GM19463 (cell line): ENCODE measurements at regions not wholly inside any gene's neighbourhood (a gene's known extent, or its start where the extent isn't known, plus 50 kb on each side); places are given as distances from the start of the nearest gene placed in this dataset.

ENCODE experiments used
- ATAC-seq: cut with Tn5 transposase; IDR thresholded peaks from one replicate; pipeline ENCODE4 v1.9.1; 2021; ENCODE audit warnings: mild to moderate bottlenecking, moderate library complexity; ENCODE audit not compliant: unreplicated experiment

- no peak for ATAC-seq
Observed at GRCh38 chr5:92471861-92472260, 1088.7 kb upstream of the ARRDC3 start.

- no peak for ATAC-seq
Observed at GRCh38 chr5:92470770-92471169, 1087.7 kb upstream of the ARRDC3 start.

- ATAC-seq: no peak
Observed at GRCh38 chr5:92468295-92468694, 1085.2 kb upstream of the ARRDC3 start.

GRCh38 chr5:92467695-92468094 lies 1084.6 kb upstream of the ARRDC3 start:
- no peak for ATAC-seq

GRCh38 chr5:92460505-92460904 lies 1077.4 kb upstream of the ARRDC3 start:
- peak; percentile 76 for ATAC-seq

GRCh38 chr5:92459654-92460053 lies 1076.5 kb upstream of the ARRDC3 start:
- ATAC-seq: no peak

- peak; percentile 95 for ATAC-seq
Observed at GRCh38 chr5:92455011-92455410, 1071.9 kb upstream of the ARRDC3 start.

GRCh38 chr5:92444888-92445287 lies 1061.8 kb upstream of the ARRDC3 start:
- ATAC-seq: no peak

GRCh38 chr5:92435781-92436180 lies 1052.7 kb upstream of the ARRDC3 start:
- no peak for ATAC-seq

GRCh38 chr5:92429646-92430045 lies 1046.5 kb upstream of the ARRDC3 start:
- no peak for ATAC-seq

GRCh38 chr5:92428415-92428814 lies 1045.3 kb upstream of the ARRDC3 start:
- no peak for ATAC-seq

GRCh38 chr5:92424785-92425426 lies 1041.8 kb upstream of the ARRDC3 start:
- ATAC-seq: peak; percentile 55

GRCh38 chr5:92421942-92422341 lies 1038.8 kb upstream of the ARRDC3 start:
- ATAC-seq: no peak

GRCh38 chr5:92421196-92421595 lies 1038.1 kb upstream of the ARRDC3 start:
- ATAC-seq: no peak

GRCh38 chr5:92419261-92419660 lies 1036.1 kb upstream of the ARRDC3 start:
- no peak for ATAC-seq

GRCh38 chr5:92418341-92418740 lies 1035.2 kb upstream of the ARRDC3 start:
- no peak for ATAC-seq

- ATAC-seq: no peak
Observed at GRCh38 chr5:92409134-92409533, 1026.0 kb upstream of the ARRDC3 start.

GRCh38 chr5:92402956-92403702 lies 1020.0 kb upstream of the ARRDC3 start:
- no peak for ATAC-seq

GRCh38 chr5:92402045-92402444 lies 1018.9 kb upstream of the ARRDC3 start:
- ATAC-seq: no peak

- ATAC-seq: no peak
Observed at GRCh38 chr5:92401492-92401891, 1018.4 kb upstream of the ARRDC3 start.

GRCh38 chr5:92394936-92395335 lies 1011.8 kb upstream of the ARRDC3 start:
- ATAC-seq: no peak

- no peak for ATAC-seq
Observed at GRCh38 chr5:92390657-92391056, 1007.5 kb upstream of the ARRDC3 start.
